Spinal cord (tissue), 9 donors: ENCODE measurements at regions not wholly inside any gene's neighbourhood (a gene's known extent, or its start where the extent isn't known, plus 50 kb on each side); places are given as distances from the start of the nearest gene placed in this dataset.
"Not testable (repeated sequence)": the region's sequence is repeated elsewhere in the genome, so short reads cannot be mapped to it uniquely, and the experiment has no call there.

Experiments
- DNase-seq, 6 donors: peaks; one replicate each; pipeline versions ENCODE4 v3.0.0 to v3.0.0-alpha.2; 2013 to 2015; ENCODE audit warnings: low spot score in 6 of 6, low read depth in 4 of 6
- H3K27ac ChIP-seq: one replicate; pipeline ENCODE4 v1.5.1; 2013; ENCODE audit warnings: low read depth, low read length, control low read depth
- H3K27me3 ChIP-seq: one replicate; pipeline ENCODE4 v1.6.1; 2013; ENCODE audit warnings: low read length; ENCODE audit not compliant: control insufficient read depth, insufficient read depth
- H3K36me3 ChIP-seq: one replicate; pipeline ENCODE4 v1.6.1; 2013; ENCODE audit warnings: low read length; ENCODE audit not compliant: control insufficient read depth, insufficient read depth
- H3K4me1 ChIP-seq: one replicate; pipeline ENCODE4 v1.6.1; 2013; ENCODE audit warnings: low read length; ENCODE audit not compliant: control insufficient read depth, insufficient read depth
- H3K4me3 ChIP-seq: one replicate; pipeline ENCODE4 v1.5.1; 2013; ENCODE audit warnings: low read depth, low read length, control low read depth
- H3K9me3 ChIP-seq: one replicate; pipeline ENCODE4 v1.6.1; 2013; ENCODE audit warnings: low read length; ENCODE audit not compliant: control insufficient read depth, insufficient read depth
- WGBS: methylation state at CpG from one replicate; pipeline ENCODE4 v1.1.5; 2013; ENCODE audit warnings: missing lambda C conversion rate; ENCODE audit not compliant: insufficient coverage; 5-methylcytosine and 5-hydroxymethylcytosine counted together
- donor health status: healthy.

DNA sequence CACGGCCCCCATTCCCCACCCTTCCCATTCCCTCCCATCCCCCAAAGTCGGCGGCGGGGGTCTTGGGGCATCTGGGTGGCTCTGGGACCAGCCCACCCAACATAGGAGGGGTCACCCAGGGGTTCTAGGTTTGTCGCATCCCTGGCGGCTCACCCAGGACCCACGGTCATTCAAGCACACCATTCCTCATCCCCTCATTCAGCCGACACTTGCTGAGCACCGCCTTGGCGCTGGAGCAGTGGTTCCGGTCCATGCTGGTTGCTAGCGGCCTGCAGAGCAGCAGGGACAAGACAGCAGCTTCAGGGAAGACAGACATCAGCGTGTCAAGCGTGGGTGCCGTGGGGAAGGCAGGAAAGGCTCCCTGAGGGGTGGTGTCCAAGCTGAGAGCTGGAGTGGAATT lies 50.5 kb upstream of the OTOS start:
- Histone ChIP-seq H3K27me3 (no peaks in the 10 kb centered on the region), H3K4me3 (no peak overlapping the region), H3K9me3 (no peaks in the 10 kb centered on the region), H3K36me3 (no peaks in the 10 kb centered on the region), H3K27ac (no peak overlapping the region), H3K4me1 (peaks cover 3% of the 10 kb centered on the region)
- 91% methylated on average over 13 of the region's 15 CpGs for WGBS
- no peak for DNase-seq

GRCh38 chr2:240192661-240193060 lies 52.2 kb upstream of the OTOS start:
- H3K27me3 ChIP-seq = no peaks in the 10 kb centered on the region
- 83% methylated on average over 5 of the region's 5 CpGs for WGBS
- no peak for DNase-seq
- no peak overlapping the region for H3K27ac ChIP-seq
- no peaks in the 10 kb centered on the region for H3K9me3 ChIP-seq
- H3K4me3 ChIP-seq = no peak overlapping the region
- H3K4me1 ChIP-seq = peaks cover 3% of the 10 kb centered on the region
- H3K36me3 ChIP-seq = no peaks in the 10 kb centered on the region

DNA sequence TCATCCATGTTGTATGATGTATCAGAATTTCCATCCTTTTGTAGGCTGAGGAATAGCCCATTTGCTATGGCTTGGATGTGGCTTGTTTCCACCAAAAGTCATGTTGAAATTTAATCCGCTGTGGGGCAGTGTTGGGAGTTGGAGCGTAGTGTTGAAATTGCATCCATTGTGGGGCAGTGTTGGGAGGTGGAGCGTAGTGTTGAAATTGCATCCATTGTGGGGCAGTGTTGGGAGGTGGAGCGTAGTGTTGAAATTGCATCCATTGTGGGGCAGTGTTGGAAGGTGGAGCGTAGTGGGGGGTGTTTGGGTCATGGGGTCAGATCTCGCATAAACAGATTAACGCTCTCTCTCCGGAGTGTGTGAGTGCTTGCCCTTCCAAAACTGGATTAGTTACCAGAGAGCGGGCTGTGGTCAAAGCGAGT lies 53.9 kb upstream of the OTOS start:
- H3K9me3 ChIP-seq, H3K4me3 ChIP-seq, H3K36me3 ChIP-seq, H3K4me1 ChIP-seq, H3K27ac ChIP-seq, H3K27me3 ChIP-seq: not testable (repeated sequence)
- peak in 2 of 6 donors; percentile 33 to 47 for DNase-seq
- WGBS = 47% methylated on average over 10 of the region's 10 CpGs

GRCh38 chr2:240195316-240195861 lies 54.9 kb upstream of the OTOS start:
- H3K27me3 ChIP-seq = no peaks in the 10 kb centered on the region
- H3K9me3 ChIP-seq = no peaks in the 10 kb centered on the region
- 84% methylated on average over 7 of the region's 10 CpGs for WGBS
- peaks cover 9% of the 10 kb centered on the region for H3K4me1 ChIP-seq
- no peak overlapping the region for H3K4me3 ChIP-seq
- H3K27ac ChIP-seq = no peak overlapping the region
- no peaks in the 10 kb centered on the region for H3K36me3 ChIP-seq
- no peak for DNase-seq

DNA sequence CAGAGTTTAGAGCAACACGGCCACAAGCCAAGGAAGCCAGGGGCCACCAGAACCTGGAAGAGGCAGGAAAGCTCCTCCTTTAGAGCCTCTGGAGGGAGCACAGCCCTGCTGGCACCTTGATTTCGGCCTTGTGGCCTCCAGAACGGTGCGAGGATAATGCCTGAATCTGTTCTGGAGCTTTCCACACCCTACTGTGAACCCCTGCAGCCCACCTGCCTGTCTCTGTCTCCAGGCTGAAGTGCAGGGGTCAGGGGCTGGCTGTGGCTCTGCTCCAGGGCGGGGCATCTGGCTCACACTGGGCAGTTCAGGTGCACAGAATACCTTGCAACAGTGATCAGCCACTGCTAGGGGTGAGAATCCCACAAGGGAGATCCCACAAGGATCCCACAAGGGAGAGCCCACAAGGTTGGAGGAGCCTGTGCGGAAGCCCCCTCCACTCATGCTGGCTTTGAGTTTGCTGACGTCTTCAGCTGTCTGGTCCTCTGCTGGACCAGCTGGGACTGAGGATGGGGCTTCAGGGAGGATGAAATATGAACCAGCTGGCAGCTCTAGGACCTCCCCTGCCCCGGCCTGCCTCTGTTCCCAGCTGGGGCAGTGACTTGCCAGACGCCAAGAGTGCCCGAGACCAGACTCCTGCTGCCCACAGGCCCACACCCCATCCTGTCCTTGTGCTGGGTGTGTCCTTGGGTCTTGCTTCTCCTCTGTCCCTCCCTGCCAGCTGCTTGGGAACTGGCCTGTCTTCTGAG lies 56.4 kb upstream of the OTOS start:
- DNase-seq = no peak
- Histone ChIP-seq H3K36me3 (no peaks in the 10 kb centered on the region), H3K27ac (no peak overlapping the region), H3K9me3 (no peaks in the 10 kb centered on the region), H3K4me1 (peaks cover 21% of the 10 kb centered on the region), H3K27me3 (no peaks in the 10 kb centered on the region), H3K4me3 (no peak overlapping the region)
- WGBS = 90% methylated on average over 10 of the region's 10 CpGs

- Histone ChIP-seq H3K27me3 (no peaks in the 10 kb centered on the region), H3K4me3 (no peak overlapping the region), H3K9me3 (no peaks in the 10 kb centered on the region), H3K4me1 (peaks cover 26% of the 10 kb centered on the region), H3K36me3 (no peaks in the 10 kb centered on the region), H3K27ac (no peak overlapping the region)
- WGBS = 98% methylated on average over 17 of the region's 17 CpGs
- no peak for DNase-seq
These were observed 57.1 kb upstream of the OTOS start for GRCh38 chr2:240197462-240198139.

DNA sequence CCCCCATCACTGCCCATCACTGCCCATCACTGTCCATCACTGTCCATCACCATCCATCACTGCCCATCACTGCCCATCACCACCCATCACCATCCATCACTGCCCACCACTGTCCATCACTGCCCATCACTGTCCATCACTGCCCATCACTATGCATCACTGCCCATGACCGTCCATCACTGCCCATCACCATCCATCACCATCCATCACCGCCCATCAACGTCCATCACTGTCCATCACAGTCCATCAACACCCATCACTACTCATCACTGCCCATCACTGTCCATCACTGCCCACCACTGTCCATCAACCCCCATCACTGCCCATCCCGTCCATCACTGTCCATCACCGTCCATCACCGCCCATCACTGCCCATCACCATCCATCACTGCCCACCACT lies 57.8 kb upstream of the OTOS start:
- H3K27me3 ChIP-seq = no peaks in the 10 kb centered on the region
- no peaks in the 10 kb centered on the region for H3K36me3 ChIP-seq
- H3K4me1 ChIP-seq = peaks cover 33% of the 10 kb centered on the region
- no peak overlapping the region for H3K4me3 ChIP-seq
- 99% methylated on average over 6 of the region's 6 CpGs for WGBS
- H3K27ac ChIP-seq = no peak overlapping the region
- no peaks in the 10 kb centered on the region for H3K9me3 ChIP-seq
- DNase-seq = no peak

GRCh38 chr2:240199133-240199870 lies 58.8 kb upstream of the OTOS start:
- Histone ChIP-seq H3K27me3 (no peaks in the 10 kb centered on the region), H3K27ac (no peak overlapping the region)
- WGBS = 81% methylated on average over 13 of the region's 16 CpGs

GRCh38 chr2:240200230-240201051 lies 60.0 kb upstream of the OTOS start:
- Histone ChIP-seq H3K4me3 (no peak overlapping the region), H3K36me3 (no peaks in the 10 kb centered on the region), H3K9me3 (no peaks in the 10 kb centered on the region), H3K27ac (no peak overlapping the region), H3K4me1 (peaks cover 53% of the 10 kb centered on the region), H3K27me3 (no peaks in the 10 kb centered on the region)
- DNase-seq = peak in 2 of 6 donors; percentile 9 to 39
- WGBS = 71% methylated on average over 10 of the region's 24 CpGs

More at GRCh38 chr2:240199133-240199870, 58.8 kb upstream of the OTOS start:
- Histone ChIP-seq H3K9me3 (no peaks in the 10 kb centered on the region), H3K4me3 (no peak overlapping the region), H3K4me1 (peaks cover 43% of the 10 kb centered on the region), H3K36me3 (no peaks in the 10 kb centered on the region)
- peak in 1 of 6 donors; percentile 7 for DNase-seq
